ENCODE measurements at regions not wholly inside any gene's neighbourhood (a gene's known extent, or its start where the extent isn't known, plus 50 kb on each side); places are given as distances from the start of the nearest gene placed in this dataset.

GRCh38 chr3:125693887-125694286 lies 98.6 kb upstream of the OSBPL11 start:
- TF ChIP-seq CREB1 (CRISPR knock-in tag; IDR thresholded peaks at IDR 0.05) (no peak), SMAD4 (CRISPR knock-in tag; IDR thresholded peaks at IDR 0.05) (no peak), JAZF1 (CRISPR knock-in tag; IDR thresholded peaks at IDR 0.05) (no peak), ZNF219 (CRISPR knock-in tag; IDR thresholded peaks at IDR 0.05; ENCODE audit: borderline replicate concordance) (no peak), ATF1 (CRISPR knock-in tag; IDR thresholded peaks at IDR 0.05) (no peak)
- TF ChIP-seq, protein P1, sequence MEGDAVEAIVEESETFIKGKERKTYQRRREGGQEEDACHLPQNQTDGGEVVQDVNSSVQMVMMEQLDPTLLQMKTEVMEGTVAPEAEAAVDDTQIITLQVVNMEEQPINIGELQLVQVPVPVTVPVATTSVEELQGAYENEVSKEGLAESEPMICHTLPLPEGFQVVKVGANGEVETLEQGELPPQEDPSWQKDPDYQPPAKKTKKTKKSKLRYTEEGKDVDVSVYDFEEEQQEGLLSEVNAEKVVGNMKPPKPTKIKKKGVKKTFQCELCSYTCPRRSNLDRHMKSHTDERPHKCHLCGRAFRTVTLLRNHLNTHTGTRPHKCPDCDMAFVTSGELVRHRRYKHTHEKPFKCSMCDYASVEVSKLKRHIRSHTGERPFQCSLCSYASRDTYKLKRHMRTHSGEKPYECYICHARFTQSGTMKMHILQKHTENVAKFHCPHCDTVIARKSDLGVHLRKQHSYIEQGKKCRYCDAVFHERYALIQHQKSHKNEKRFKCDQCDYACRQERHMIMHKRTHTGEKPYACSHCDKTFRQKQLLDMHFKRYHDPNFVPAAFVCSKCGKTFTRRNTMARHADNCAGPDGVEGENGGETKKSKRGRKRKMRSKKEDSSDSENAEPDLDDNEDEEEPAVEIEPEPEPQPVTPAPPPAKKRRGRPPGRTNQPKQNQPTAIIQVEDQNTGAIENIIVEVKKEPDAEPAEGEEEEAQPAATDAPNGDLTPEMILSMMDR (IDR thresholded peaks at IDR 0.05): no peak
